Cardiac muscle cell (in vitro differentiated cells and primary cell): ENCODE measurements at regions not wholly inside any gene's neighbourhood (a gene's known extent, or its start where the extent isn't known, plus 50 kb on each side); places are given as distances from the start of the nearest gene placed in this dataset.

ENCODE experiments used
- DNase-seq, 2 donors: peaks; one replicate each; pipeline versions ENCODE4 v3.0.0 to v3.0.0-alpha.2; 2010 to 2017; ENCODE audit warnings: low read depth in 1 of 2, low spot score in 1 of 2
- H3K27ac ChIP-seq: fragments of 200-600 bp; sonication (generic); 2 replicates; pipeline ENCODE4 v1.5.1; 2016
- H3K27me3 ChIP-seq: fragments of 200-600 bp; sonication (generic); 2 replicates; pipeline ENCODE4 v1.6.0; 2016; ENCODE audit warnings: control low read depth
- H3K36me3 ChIP-seq: fragments of 200-600 bp; sonication (generic); 2 replicates; pipeline ENCODE4 v1.5.1; 2016; ENCODE audit warnings: control low read depth
- H3K4me1 ChIP-seq: fragments of 200-600 bp; sonication (generic); 2 replicates; pipeline ENCODE4 v1.8.1; 2017; ENCODE audit warnings: low read depth, mild to moderate bottlenecking, mixed run types
- H3K4me3 ChIP-seq: fragments of 200-600 bp; sonication (generic); 2 replicates; pipeline ENCODE4 v1.5.1; 2016; ENCODE audit warnings: mild to moderate bottlenecking
- H3K9me3 ChIP-seq: fragments of 200-600 bp; sonication (generic); 2 replicates; pipeline ENCODE4 v1.5.1; 2017; ENCODE audit warnings: low read depth, mild to moderate bottlenecking, control low read depth
- CTCF ChIP-seq: IDR thresholded peaks from 2 replicates; pipeline ENCODE4 v1.5.1; 2012; ENCODE audit warnings: low read depth, mild to moderate bottlenecking, low read length

DNA sequence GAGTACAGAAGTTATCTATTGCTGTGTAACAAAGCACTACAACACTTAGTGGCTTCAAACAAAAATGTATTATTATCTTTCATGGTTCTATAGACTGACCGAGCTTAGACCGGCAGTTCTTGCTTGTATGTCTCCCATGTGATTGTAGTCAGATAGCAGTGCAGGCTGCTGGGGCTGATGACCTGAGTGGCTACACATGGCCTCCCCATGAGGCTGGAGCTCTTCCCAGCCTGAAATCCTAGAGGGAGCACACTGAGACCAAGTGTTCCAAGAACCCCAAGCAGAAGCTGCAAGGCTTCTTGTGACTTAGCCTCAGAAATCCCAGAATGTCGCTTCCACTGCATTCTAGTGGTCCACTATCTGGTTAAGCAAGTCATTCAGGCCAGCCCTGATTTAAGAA, 141.2 kb upstream of the TLE3 start:
- peaks cover 61% of the 10 kb centered on the region for H3K27me3 ChIP-seq
- H3K4me3 ChIP-seq, result no peak overlapping the region
- no peaks in the 10 kb centered on the region for H3K9me3 ChIP-seq
- no peak overlapping the region for H3K27ac ChIP-seq
- H3K36me3 ChIP-seq, result no peaks in the 10 kb centered on the region
- no peak for DNase-seq
- peaks cover 5% of the 10 kb centered on the region for H3K4me1 ChIP-seq
- no peak for TF ChIP-seq CTCF

GRCh38 chr15:70237626-70238025, 139.9 kb upstream of the TLE3 start:
- H3K9me3 ChIP-seq, result no peaks in the 10 kb centered on the region
- no peak for TF ChIP-seq CTCF
- H3K27me3 ChIP-seq, result peaks cover 56% of the 10 kb centered on the region
- H3K4me1 ChIP-seq, result no peaks in the 10 kb centered on the region
- H3K4me3 ChIP-seq, result no peak overlapping the region
- no peak for DNase-seq
- no peak overlapping the region for H3K27ac ChIP-seq
- no peaks in the 10 kb centered on the region for H3K36me3 ChIP-seq

DNA sequence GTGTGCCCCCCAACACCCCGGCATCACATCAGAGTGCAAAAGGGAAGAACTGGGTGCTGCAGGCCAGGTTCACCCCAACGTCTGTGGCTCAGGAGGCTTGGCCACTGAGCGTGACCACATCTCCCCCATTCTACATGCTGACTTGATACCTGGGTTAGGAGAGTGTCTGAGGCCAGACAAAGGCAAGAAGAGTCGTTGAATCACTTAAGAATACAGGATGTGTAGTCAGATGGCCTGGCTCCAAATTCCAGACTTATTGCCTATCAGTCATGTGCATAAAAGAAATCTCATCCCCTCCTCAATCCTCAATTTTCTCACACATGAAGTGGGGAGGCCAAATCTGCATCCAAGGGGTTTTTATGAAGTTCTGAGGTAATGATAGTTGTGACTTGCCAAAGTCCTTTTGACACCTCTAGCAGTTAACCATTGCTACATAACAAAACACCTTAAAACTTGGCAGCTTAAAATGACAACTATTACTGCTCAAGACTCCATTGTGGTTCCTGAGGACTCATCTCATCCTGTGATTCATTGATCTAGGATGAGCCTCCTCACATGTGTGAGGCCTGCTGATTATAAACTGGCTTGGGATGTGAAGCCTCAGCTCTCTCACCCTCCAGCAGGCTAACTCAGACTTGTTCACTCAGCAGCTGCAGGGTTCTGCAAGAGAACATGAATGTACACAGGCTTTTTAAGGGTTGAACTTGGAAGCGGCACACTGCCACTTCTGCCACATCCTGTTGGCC, 138.8 kb upstream of the TLE3 start:
- no peaks in the 10 kb centered on the region for H3K36me3 ChIP-seq
- DNase-seq, result peak in 1 of 2 donors; percentile 55
- no peak for TF ChIP-seq CTCF
- no peak overlapping the region for H3K27ac ChIP-seq
- no peaks in the 10 kb centered on the region for H3K4me1 ChIP-seq
- no peaks in the 10 kb centered on the region for H3K9me3 ChIP-seq
- peaks cover 48% of the 10 kb centered on the region for H3K27me3 ChIP-seq
- no peak overlapping the region for H3K4me3 ChIP-seq

- no peak for TF ChIP-seq CTCF
- H3K36me3 ChIP-seq, result no peaks in the 10 kb centered on the region
- H3K27ac ChIP-seq, result no peak overlapping the region
- no peak for DNase-seq
- no peaks in the 10 kb centered on the region for H3K9me3 ChIP-seq
- peaks cover 36% of the 10 kb centered on the region for H3K27me3 ChIP-seq
- no peak overlapping the region for H3K4me3 ChIP-seq
- no peaks in the 10 kb centered on the region for H3K4me1 ChIP-seq
These were observed 137.6 kb upstream of the TLE3 start for GRCh38 chr15:70235347-70235746.

DNA sequence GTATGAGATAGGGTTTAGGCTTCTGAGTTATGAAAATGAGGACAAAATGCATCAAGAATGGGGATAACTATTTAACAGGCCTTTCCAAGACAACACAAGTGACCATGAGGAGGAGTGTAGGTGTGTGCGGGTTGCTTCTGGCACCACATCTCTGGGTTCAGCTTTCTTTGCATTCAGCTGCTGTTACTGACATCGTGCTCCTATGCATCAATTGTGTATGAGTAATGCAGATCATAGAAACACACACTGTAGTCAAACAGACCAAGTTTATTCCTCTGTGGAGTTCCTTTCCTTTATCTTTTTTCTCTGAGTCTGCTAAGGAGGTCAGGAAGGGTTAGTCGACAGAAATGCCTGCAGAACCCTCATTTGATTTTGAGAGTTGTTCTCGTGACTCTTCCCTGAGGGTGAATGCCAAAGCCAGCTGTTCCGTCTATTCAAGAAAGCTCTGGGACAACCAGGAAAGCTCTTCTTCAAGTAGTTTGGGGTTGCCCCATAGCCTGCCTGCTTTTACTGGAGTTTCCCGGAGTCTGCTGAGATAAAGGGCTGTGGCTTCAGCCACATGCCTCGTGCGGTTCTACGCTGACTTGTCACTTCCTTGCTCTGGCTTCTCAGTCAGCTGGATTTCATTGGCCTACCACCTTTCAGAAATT, 136.7 kb upstream of the TLE3 start:
- Histone ChIP-seq H3K27me3 (peaks cover 33% of the 10 kb centered on the region), H3K9me3 (no peaks in the 10 kb centered on the region), H3K36me3 (no peaks in the 10 kb centered on the region), H3K4me1 (no peaks in the 10 kb centered on the region), H3K4me3 (no peak overlapping the region), H3K27ac (no peak overlapping the region)
- TF ChIP-seq CTCF, result no peak
- peak in 1 of 2 donors; percentile 92 for DNase-seq
